Uterus (tissue), 2 donors: ENCODE measurements at regions not wholly inside any gene's neighbourhood (a gene's known extent, or its start where the extent isn't known, plus 50 kb on each side); places are given as distances from the start of the nearest gene placed in this dataset.

ENCODE experiments used
- POLR2A ChIP-seq, 2 donors: fragments of 450-650 bp; IDR thresholded peaks; one replicate each; pipeline ENCODE4 v1.6.1; 2016; ENCODE audit warnings: antibody characterized with exemption in 2 of 2, mild to moderate bottlenecking in 1 of 2, moderate library complexity in 1 of 2
- TF ChIP-seq, protein P1 (sequence below), 4 experiments: fragments of 200-600 bp in 2 of 4; fragments of 450-650 bp in 2 of 4; sonication (generic) in 2 of 4; IDR thresholded peaks; one replicate each; pipeline ENCODE4 v1.5.1; 2016 to 2019; ENCODE audit warnings: antibody characterized with exemption in 4 of 4, mild to moderate bottlenecking in 2 of 4, moderate library complexity in 1 of 4

DNA sequence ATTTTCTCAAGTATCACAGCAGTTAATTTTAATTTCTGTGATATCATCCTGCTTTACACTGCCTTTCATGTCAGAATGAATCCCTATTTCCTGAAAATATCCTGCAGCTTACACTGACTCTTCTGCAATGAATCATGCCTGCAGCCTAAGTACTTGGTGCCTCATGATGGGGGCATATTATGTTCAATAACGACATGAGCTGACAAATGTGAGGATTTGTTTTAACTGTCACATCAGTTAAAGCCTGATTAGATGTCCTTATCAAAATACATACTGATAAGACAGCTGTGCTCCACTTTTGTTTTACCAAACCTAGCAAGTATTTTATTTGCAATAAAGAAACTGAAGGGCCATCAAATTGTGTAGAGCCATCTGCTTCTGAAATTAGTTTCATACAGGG is 359.9 kb upstream of the AGA start:
- TF ChIP-seq, protein P1, sequence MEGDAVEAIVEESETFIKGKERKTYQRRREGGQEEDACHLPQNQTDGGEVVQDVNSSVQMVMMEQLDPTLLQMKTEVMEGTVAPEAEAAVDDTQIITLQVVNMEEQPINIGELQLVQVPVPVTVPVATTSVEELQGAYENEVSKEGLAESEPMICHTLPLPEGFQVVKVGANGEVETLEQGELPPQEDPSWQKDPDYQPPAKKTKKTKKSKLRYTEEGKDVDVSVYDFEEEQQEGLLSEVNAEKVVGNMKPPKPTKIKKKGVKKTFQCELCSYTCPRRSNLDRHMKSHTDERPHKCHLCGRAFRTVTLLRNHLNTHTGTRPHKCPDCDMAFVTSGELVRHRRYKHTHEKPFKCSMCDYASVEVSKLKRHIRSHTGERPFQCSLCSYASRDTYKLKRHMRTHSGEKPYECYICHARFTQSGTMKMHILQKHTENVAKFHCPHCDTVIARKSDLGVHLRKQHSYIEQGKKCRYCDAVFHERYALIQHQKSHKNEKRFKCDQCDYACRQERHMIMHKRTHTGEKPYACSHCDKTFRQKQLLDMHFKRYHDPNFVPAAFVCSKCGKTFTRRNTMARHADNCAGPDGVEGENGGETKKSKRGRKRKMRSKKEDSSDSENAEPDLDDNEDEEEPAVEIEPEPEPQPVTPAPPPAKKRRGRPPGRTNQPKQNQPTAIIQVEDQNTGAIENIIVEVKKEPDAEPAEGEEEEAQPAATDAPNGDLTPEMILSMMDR (IDR thresholded peaks at IDR 0.05) = no peak
- no peak for TF ChIP-seq POLR2A (IDR thresholded peaks at IDR 0.05)
